ENCODE measurements at regions not wholly inside any gene's neighbourhood (a gene's known extent, or its start where the extent isn't known, plus 50 kb on each side); places are given as distances from the start of the nearest gene placed in this dataset.

GRCh38 chr17:14595656-14596055 lies 294.8 kb downstream of the HS3ST3B1 start:
- no peaks in the 10 kb centered on the region for H3K36me3 Mint-ChIP-seq
- no peak overlapping the region for H3K4me3 Mint-ChIP-seq
- no peak overlapping the region for H3K9ac ChIP-seq
- H3K27ac ChIP-seq: no peak overlapping the region
- H4K20me1 ChIP-seq (ENCODE audit: low read depth): no peaks in the 10 kb centered on the region
- H3K4me2 ChIP-seq: no peak overlapping the region
- H3K4me1 Mint-ChIP-seq: peaks cover 10% of the 10 kb centered on the region
- TF ChIP-seq CTCF (IDR thresholded peaks at IDR 0.05) (no peak), EZH2 (IDR thresholded peaks at IDR 0.05) (no peak), EZH2phosphoT487 (IDR thresholded peaks at IDR 0.05) (no peak)
- no peaks in the 10 kb centered on the region for H3K79me2 ChIP-seq (ENCODE audit: low read depth)
- H3K27ac Mint-ChIP-seq: no peak overlapping the region
- H3K36me3 ChIP-seq: no peaks in the 10 kb centered on the region
- DNase-seq (ENCODE audit: low spot score): no peak
- no peaks in the 10 kb centered on the region for H3K9me3 ChIP-seq (ENCODE audit: low read depth)
- H3K4me1 ChIP-seq: peaks cover 8% of the 10 kb centered on the region
- no peak overlapping the region for H2AFZ ChIP-seq (replicated peaks)
- H3K4me3 ChIP-seq: no peak overlapping the region
- no peaks in the 10 kb centered on the region for H3K27me3 ChIP-seq
- H3F3A ChIP-seq (ENCODE audit: low read depth): no peaks in the 10 kb centered on the region
- H3K27me3 Mint-ChIP-seq (ENCODE audit: insufficient read depth, low read depth): peaks cover 4% of the 10 kb centered on the region
- peaks cover 4% of the 10 kb centered on the region for H3K9me3 Mint-ChIP-seq

GRCh38 chr17:14594690-14595089 lies 293.8 kb downstream of the HS3ST3B1 start:
- Mint-ChIP-seq H3K27ac (no peak overlapping the region), H3K36me3 (no peaks in the 10 kb centered on the region), H3K27me3 (ENCODE audit: insufficient read depth, low read depth) (peaks cover 4% of the 10 kb centered on the region), H3K4me1 (peaks cover 10% of the 10 kb centered on the region), H3K9me3 (no peaks in the 10 kb centered on the region), H3K4me3 (no peak overlapping the region)
- Histone ChIP-seq H3K4me1 (peaks cover 8% of the 10 kb centered on the region), H3K4me3 (no peak overlapping the region), H3K79me2 (ENCODE audit: low read depth) (no peaks in the 10 kb centered on the region), H3K9me3 (ENCODE audit: low read depth) (no peaks in the 10 kb centered on the region), H3F3A (ENCODE audit: low read depth) (no peaks in the 10 kb centered on the region), H3K27me3 (no peaks in the 10 kb centered on the region), H3K36me3 (no peaks in the 10 kb centered on the region), H3K27ac (no peak overlapping the region), H3K9ac (no peak overlapping the region), H3K4me2 (no peak overlapping the region), H2AFZ (replicated peaks) (no peak overlapping the region), H4K20me1 (ENCODE audit: low read depth) (no peaks in the 10 kb centered on the region)
- no peak for TF ChIP-seq EZH2 (IDR thresholded peaks at IDR 0.05)
- TF ChIP-seq CTCF (IDR thresholded peaks at IDR 0.05): no peak
- no peak for TF ChIP-seq EZH2phosphoT487 (IDR thresholded peaks at IDR 0.05)
- no peak for DNase-seq (ENCODE audit: low spot score)

GRCh38 chr17:14593956-14594355 lies 293.1 kb downstream of the HS3ST3B1 start:
- Histone ChIP-seq H4K20me1 (ENCODE audit: low read depth) (no peaks in the 10 kb centered on the region), H3K79me2 (ENCODE audit: low read depth) (no peaks in the 10 kb centered on the region), H2AFZ (replicated peaks) (no peak overlapping the region), H3K4me2 (no peak overlapping the region), H3K4me1 (peaks cover 8% of the 10 kb centered on the region), H3K9ac (no peak overlapping the region), H3K27ac (no peak overlapping the region), H3K4me3 (no peak overlapping the region), H3K36me3 (no peaks in the 10 kb centered on the region), H3K27me3 (no peaks in the 10 kb centered on the region), H3F3A (ENCODE audit: low read depth) (no peaks in the 10 kb centered on the region), H3K9me3 (ENCODE audit: low read depth) (no peaks in the 10 kb centered on the region)
- Mint-ChIP-seq H3K4me1 (peaks cover 10% of the 10 kb centered on the region), H3K27me3 (ENCODE audit: insufficient read depth, low read depth) (peaks cover 4% of the 10 kb centered on the region), H3K4me3 (no peak overlapping the region), H3K27ac (no peak overlapping the region), H3K36me3 (no peaks in the 10 kb centered on the region), H3K9me3 (no peaks in the 10 kb centered on the region)
- TF ChIP-seq CTCF (IDR thresholded peaks at IDR 0.05): no peak
- TF ChIP-seq EZH2 (IDR thresholded peaks at IDR 0.05): no peak
- no peak for TF ChIP-seq EZH2phosphoT487 (IDR thresholded peaks at IDR 0.05)
- DNase-seq (ENCODE audit: low spot score): no peak
